ENCODE measurements at regions not wholly inside any gene's neighbourhood (a gene's known extent, or its start where the extent isn't known, plus 50 kb on each side); places are given as distances from the start of the nearest gene placed in this dataset.
"Not testable (repeated sequence)": the region's sequence is repeated elsewhere in the genome, so short reads cannot be mapped to it uniquely, and the experiment has no call there.

GRCh38 chr1:78292361-78292760 is 198.4 kb upstream of the PTGFR start:
- DNase-seq (ENCODE audit: low spot score): no peak

GRCh38 chr1:78297836-78298235 is 192.9 kb upstream of the PTGFR start:
- DNase-seq (ENCODE audit: low spot score): no peak

- DNase-seq (ENCODE audit: low spot score): no peak
Measured at GRCh38 chr1:78298349-78298748, 192.4 kb upstream of the PTGFR start.

GRCh38 chr1:78301141-78301540 is 189.6 kb upstream of the PTGFR start:
- no peak for DNase-seq (ENCODE audit: low spot score)

GRCh38 chr1:78303620-78304019 is 187.2 kb upstream of the PTGFR start:
- no peak for DNase-seq (ENCODE audit: low spot score)

GRCh38 chr1:78304341-78304740 is 186.4 kb upstream of the PTGFR start:
- DNase-seq (ENCODE audit: low spot score): no peak

GRCh38 chr1:78304761-78305160 is 186.0 kb upstream of the PTGFR start:
- DNase-seq (ENCODE audit: low spot score): no peak

- not testable (repeated sequence) for DNase-seq (ENCODE audit: low spot score)
Measured at GRCh38 chr1:78310261-78310660, 180.5 kb upstream of the PTGFR start.

GRCh38 chr1:78318011-78318410 is 172.8 kb upstream of the PTGFR start:
- no peak for DNase-seq (ENCODE audit: low spot score)

- no peak for DNase-seq (ENCODE audit: low spot score)
Measured at GRCh38 chr1:78319603-78320002, 171.2 kb upstream of the PTGFR start.

GRCh38 chr1:78322928-78323680 is 167.7 kb upstream of the PTGFR start:
- no peak for DNase-seq (ENCODE audit: low spot score)

- no peak for DNase-seq (ENCODE audit: low spot score)
Measured at GRCh38 chr1:78325293-78325692, 165.5 kb upstream of the PTGFR start.

- no peak for DNase-seq (ENCODE audit: low spot score)
Measured at GRCh38 chr1:78329475-78329874, 161.3 kb upstream of the PTGFR start.

GRCh38 chr1:78331799-78332198 is 159.0 kb upstream of the PTGFR start:
- DNase-seq (ENCODE audit: low spot score): no peak

GRCh38 chr1:78333502-78333901 is 157.3 kb upstream of the PTGFR start:
- DNase-seq (ENCODE audit: low spot score): peak; percentile 60

- no peak for DNase-seq (ENCODE audit: low spot score)
Measured at GRCh38 chr1:78334114-78334513, 156.7 kb upstream of the PTGFR start.

GRCh38 chr1:78334952-78335351 is 155.8 kb upstream of the PTGFR start:
- DNase-seq (ENCODE audit: low spot score): no peak

GRCh38 chr1:78336751-78337150 is 154.0 kb upstream of the PTGFR start:
- DNase-seq (ENCODE audit: low spot score): not testable (repeated sequence)

- no peak for DNase-seq (ENCODE audit: low spot score)
Measured at GRCh38 chr1:78339490-78339889, 151.3 kb upstream of the PTGFR start.

- DNase-seq (ENCODE audit: low spot score): no peak
Measured at GRCh38 chr1:78340006-78340405, 150.8 kb upstream of the PTGFR start.

- DNase-seq (ENCODE audit: low spot score): no peak
Measured at GRCh38 chr1:78348496-78349284, 142.1 kb upstream of the PTGFR start.

GRCh38 chr1:78351551-78352216 is 139.1 kb upstream of the PTGFR start:
- DNase-seq (ENCODE audit: low spot score): no peak

GRCh38 chr1:78355656-78356055 is 135.1 kb upstream of the PTGFR start:
- DNase-seq (ENCODE audit: low spot score): no peak
